HCT116 (cell line): ENCODE measurements at regions not wholly inside any gene's neighbourhood (a gene's known extent, or its start where the extent isn't known, plus 50 kb on each side); places are given as distances from the start of the nearest gene placed in this dataset.

Source experiments
- ATAC-seq: fragments of 200-7000 bp; cut with Tn5 transposase; 2 replicates; pipeline ENCODE4 v1.9.1; 2020; ENCODE audit warnings: mild to moderate bottlenecking, moderate library complexity
- BruUV-seq: library from RNA; stranded (reverse); fragments of 400-500 nt; replicated peaks from 2 replicates; lab custom pipeline; 2021; lab: Mats Ljungman, UMichigan
- CTCF ChIA-PET: fragments of 300-600 bp; sonication (Branson Sonifier 250); formaldehyde crosslinking; loops from one replicate; lab custom pipeline; 2021; ENCODE audit warnings: antibody characterized with exemption; lab: Charles Lee
- POLR2A ChIA-PET: fragments of 300-600, 350-600 bp; sonication (Branson Sonifier 250); formaldehyde crosslinking; loops from one replicate; lab custom pipeline; 2021; ENCODE audit warnings: antibody characterized with exemption; lab: Charles Lee
- RAD21 ChIA-PET, 2 experiments: fragments of 300-600 bp; sonication (Branson Sonifier 250); formaldehyde crosslinking; loops; one replicate each; lab custom pipeline; 2023; ENCODE audit warnings: low total read pairs in 2 of 2; ENCODE audit not compliant: uncharacterized antibody in 2 of 2, unreplicated experiment in 2 of 2, low non-redundant PET in 1 of 2; lab: Charles Lee
- DNase-seq: peaks from one replicate; pipeline ENCODE4 v3.0.0-alpha.2; 2010; ENCODE audit warnings: low read depth, low spot score
- H2AFZ ChIP-seq: fragments of 200-600 bp; shearing (Covaris generic), sonication (generic); 2 replicates; pipeline ENCODE4 v1.6.1; 2017; ENCODE audit warnings: low read depth, mixed run types, mixed read lengths, antibody characterized with exemption, low read length; ENCODE audit not compliant: poor library complexity, severe bottlenecking
- H3K27ac ChIP-seq: 2 replicates; pipeline ENCODE4 v1.5.1; 2012; ENCODE audit warnings: low read depth, low read length
- H3K27me3 ChIP-seq: fragments of 200-600 bp; sonication (generic); 2 replicates; pipeline ENCODE4 v1.6.1; 2016; ENCODE audit warnings: mixed run types, low read length, mixed read lengths; ENCODE audit not compliant: insufficient read depth
- H3K36me3 ChIP-seq, 2 experiments: fragments of 200-500 bp in 1 of 2; fragments of 200-600 bp in 1 of 2; sonication (Bioruptor generic) in 1 of 2; sonication (generic) in 1 of 2; 2 replicates each; pipeline versions ENCODE4 v1.5.1 to v1.6.1; 2014 to 2016; ENCODE audit warnings: low read length in 2 of 2, inconsistent platforms in 1 of 2, mixed read lengths in 1 of 2, mixed run types in 1 of 2; ENCODE audit not compliant: insufficient read depth in 2 of 2, control insufficient read depth in 1 of 2
- H3K4me1 ChIP-seq, 2 experiments: fragments of 200-600 bp in 1 of 2; sonication (generic) in 1 of 2; 2 replicates each; pipeline versions ENCODE4 v1.5.1 to v1.6.1; 2012 to 2017; ENCODE audit warnings: low read length in 2 of 2, inconsistent platforms in 1 of 2, mild to moderate bottlenecking in 1 of 2, mixed read lengths in 1 of 2, mixed run types in 1 of 2, moderate library complexity in 1 of 2; ENCODE audit not compliant: insufficient read depth in 2 of 2, control insufficient read depth in 1 of 2
- H3K4me2 ChIP-seq: fragments of 200-600 bp; sonication (generic); 2 replicates; pipeline ENCODE4 v1.6.1; 2017; ENCODE audit warnings: mixed run types, low read length, mixed read lengths
- H3K4me3 ChIP-seq, 2 experiments: fragments of 200-600 bp in 1 of 2; sonication (generic) in 1 of 2; replicated peaks in 1 of 2; 2 replicates each; pipeline ENCODE4 v1.5.1; 2011 to 2016; ENCODE audit warnings: low read length in 2 of 2, control low read depth in 1 of 2, low read depth in 1 of 2, mild to moderate bottlenecking in 1 of 2, mixed read lengths in 1 of 2, mixed run types in 1 of 2
- H3K79me2 ChIP-seq: fragments of 200-600 bp; sonication (generic); 2 replicates; pipeline ENCODE4 v1.6.1; 2017; ENCODE audit warnings: mild to moderate bottlenecking, mixed run types, low read length, moderate library complexity, mixed read lengths; ENCODE audit not compliant: insufficient read depth
- H3K9ac ChIP-seq: fragments of 200-600 bp; sonication (generic); 2 replicates; pipeline ENCODE4 v1.6.1; 2016; ENCODE audit warnings: low read length, mixed read lengths
- H3K9me2 ChIP-seq: fragments of 200-600 bp; sonication (generic), shearing (Covaris generic); 2 replicates; pipeline ENCODE4 v1.6.1; 2017; ENCODE audit warnings: mixed run types, mild to moderate bottlenecking, moderate library complexity; ENCODE audit not compliant: insufficient read depth
- H3K9me3 ChIP-seq, 2 experiments: fragments of 200-500 bp in 1 of 2; fragments of 200-600 bp in 1 of 2; sonication (Bioruptor generic) in 1 of 2; sonication (generic) in 1 of 2; 2 replicates each; pipeline ENCODE4 v1.6.1; 2014 to 2017; ENCODE audit warnings: low read length in 2 of 2, mixed read lengths in 2 of 2, inconsistent platforms in 1 of 2, low read depth in 1 of 2, mild to moderate bottlenecking in 1 of 2, mixed run types in 1 of 2, moderate library complexity in 1 of 2; ENCODE audit not compliant: control insufficient read depth in 1 of 2, insufficient read depth in 1 of 2
- H4K20me1 ChIP-seq: fragments of 200-600 bp; sonication (generic), shearing (Covaris generic); 2 replicates; pipeline ENCODE4 v1.6.1; 2017; ENCODE audit warnings: mixed run types, mild to moderate bottlenecking, moderate library complexity; ENCODE audit not compliant: insufficient read depth
- EGR1 ChIP-seq: IDR thresholded peaks from 2 replicates; pipeline ENCODE4 v1.6.1; 2012; ENCODE audit warnings: low read depth
- ELF1 ChIP-seq: IDR thresholded peaks from 2 replicates; pipeline ENCODE4 v1.6.1; 2012; ENCODE audit warnings: low read depth, borderline replicate concordance
- EZH2 ChIP-seq: fragments of 200-600 bp; sonication (generic); IDR thresholded peaks from 2 replicates; pipeline ENCODE4 v1.6.1; 2017; ENCODE audit warnings: antibody characterized with exemption, mixed run types
- EZH2phosphoT487 ChIP-seq: fragments of 200-600 bp; IDR thresholded peaks from 2 replicates; pipeline ENCODE4 v1.6.1; 2018; ENCODE audit warnings: antibody characterized with exemption, borderline replicate concordance
- FOSL1 ChIP-seq: IDR thresholded peaks from 2 replicates; pipeline ENCODE4 v1.6.1; 2012; ENCODE audit warnings: low read depth
- POLR2A ChIP-seq: IDR thresholded peaks from 2 replicates; pipeline ENCODE4 v1.7.0; 2011; ENCODE audit warnings: borderline replicate concordance; ENCODE audit not compliant: insufficient read depth, insufficient read length; ENCODE audit errors: extremely low read depth
- POLR2AphosphoS5 ChIP-seq: IDR thresholded peaks from 2 replicates; pipeline ENCODE4 v1.6.1; 2011; ENCODE audit warnings: mild to moderate bottlenecking, low read depth, low read length, moderate library complexity
- SIN3A ChIP-seq: IDR thresholded peaks from 2 replicates; pipeline ENCODE4 v1.6.1; 2012; ENCODE audit warnings: low read depth
- ZNF274 ChIP-seq: fragments of 200-500 bp; sonication (Bioruptor generic); IDR thresholded peaks from 2 replicates; pipeline ENCODE4 v1.6.1; 2014; ENCODE audit warnings: mild to moderate bottlenecking, low read depth, low read length, inconsistent platforms
- intact Hi-C: fragments of 100-400 bp; cut with micrococcal nuclease; formaldehyde crosslinking; loops from 2 replicates; pipeline ENCODE4 v1.10.0; 2022
- TF ChIP-seq, protein P1 (sequence below): IDR thresholded peaks from 2 replicates; pipeline ENCODE4 v1.6.1; 2012; ENCODE audit warnings: low read depth
- TF ChIP-seq, protein P2 (sequence below): IDR thresholded peaks from 2 replicates; pipeline ENCODE4 v1.6.1; 2012
- TF ChIP-seq, protein P3 (sequence below): IDR thresholded peaks from 2 replicates; pipeline ENCODE4 v1.6.1; 2012
- TF ChIP-seq, protein P4 (sequence below), 3 experiments: fragments of 200-600 bp in 1 of 3; sonication (generic) in 1 of 3; IDR thresholded peaks in 2 of 3; conservative IDR thresholded peaks in 1 of 3; 2 replicates each; pipeline ENCODE4 v1.5.1; 2012 to 2017; ENCODE audit warnings: low read depth in 2 of 3, low read length in 2 of 3, antibody characterized with exemption in 1 of 3, borderline replicate concordance in 1 of 3, control low read depth in 1 of 3, mild to moderate bottlenecking in 1 of 3, mixed read lengths in 1 of 3, mixed run types in 1 of 3, moderate library complexity in 1 of 3; ENCODE audit not compliant: insufficient read depth in 1 of 3
- TF ChIP-seq, protein P5 (sequence below): IDR thresholded peaks from 2 replicates; pipeline ENCODE4 v1.6.1; 2011; ENCODE audit warnings: mild to moderate bottlenecking, low read length, moderate library complexity; ENCODE audit not compliant: insufficient replicate concordance; ENCODE audit errors: extremely low read depth

DNA sequence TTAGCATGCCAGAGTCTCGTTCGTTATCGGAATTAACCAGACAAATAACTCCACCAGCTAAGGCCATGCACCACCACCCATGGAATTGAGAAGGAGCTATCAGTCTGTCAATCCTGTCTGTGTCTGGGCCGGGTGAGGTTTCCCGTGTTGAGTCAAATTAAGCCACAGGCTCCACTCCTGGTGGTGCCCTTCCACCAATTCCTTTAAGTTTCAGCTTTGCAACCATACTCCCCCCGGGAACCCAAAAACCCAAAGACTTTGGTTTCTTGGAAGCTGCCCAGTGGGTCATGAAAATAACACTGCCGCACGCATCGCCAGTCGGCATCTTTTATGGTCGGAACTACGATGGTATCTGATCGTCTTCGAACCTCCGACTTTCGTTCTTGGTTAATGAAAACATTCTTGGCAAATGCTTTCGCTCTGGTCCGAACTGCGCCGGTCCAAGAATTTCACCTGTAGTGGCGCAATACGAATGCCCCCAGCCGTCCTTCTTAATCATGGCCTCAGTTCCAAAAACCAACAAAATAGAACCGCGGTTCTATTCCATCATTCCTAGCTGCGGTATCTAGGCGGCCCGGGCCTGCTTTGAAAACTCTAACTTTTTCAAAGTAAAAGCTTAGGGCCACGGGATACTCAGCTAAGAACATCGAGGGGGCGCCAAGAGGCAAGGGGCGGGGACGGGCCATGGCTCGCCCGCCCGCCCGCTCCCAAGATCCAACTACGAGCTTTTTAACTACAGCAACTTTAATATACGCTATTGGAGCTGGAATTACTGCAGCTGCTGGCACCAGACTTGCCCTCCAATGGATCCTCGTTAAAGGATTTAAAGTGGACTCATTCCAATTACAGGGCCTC, 1958.5 kb upstream of the DEFB115 start (continued):
- TF ChIP-seq, protein P1, sequence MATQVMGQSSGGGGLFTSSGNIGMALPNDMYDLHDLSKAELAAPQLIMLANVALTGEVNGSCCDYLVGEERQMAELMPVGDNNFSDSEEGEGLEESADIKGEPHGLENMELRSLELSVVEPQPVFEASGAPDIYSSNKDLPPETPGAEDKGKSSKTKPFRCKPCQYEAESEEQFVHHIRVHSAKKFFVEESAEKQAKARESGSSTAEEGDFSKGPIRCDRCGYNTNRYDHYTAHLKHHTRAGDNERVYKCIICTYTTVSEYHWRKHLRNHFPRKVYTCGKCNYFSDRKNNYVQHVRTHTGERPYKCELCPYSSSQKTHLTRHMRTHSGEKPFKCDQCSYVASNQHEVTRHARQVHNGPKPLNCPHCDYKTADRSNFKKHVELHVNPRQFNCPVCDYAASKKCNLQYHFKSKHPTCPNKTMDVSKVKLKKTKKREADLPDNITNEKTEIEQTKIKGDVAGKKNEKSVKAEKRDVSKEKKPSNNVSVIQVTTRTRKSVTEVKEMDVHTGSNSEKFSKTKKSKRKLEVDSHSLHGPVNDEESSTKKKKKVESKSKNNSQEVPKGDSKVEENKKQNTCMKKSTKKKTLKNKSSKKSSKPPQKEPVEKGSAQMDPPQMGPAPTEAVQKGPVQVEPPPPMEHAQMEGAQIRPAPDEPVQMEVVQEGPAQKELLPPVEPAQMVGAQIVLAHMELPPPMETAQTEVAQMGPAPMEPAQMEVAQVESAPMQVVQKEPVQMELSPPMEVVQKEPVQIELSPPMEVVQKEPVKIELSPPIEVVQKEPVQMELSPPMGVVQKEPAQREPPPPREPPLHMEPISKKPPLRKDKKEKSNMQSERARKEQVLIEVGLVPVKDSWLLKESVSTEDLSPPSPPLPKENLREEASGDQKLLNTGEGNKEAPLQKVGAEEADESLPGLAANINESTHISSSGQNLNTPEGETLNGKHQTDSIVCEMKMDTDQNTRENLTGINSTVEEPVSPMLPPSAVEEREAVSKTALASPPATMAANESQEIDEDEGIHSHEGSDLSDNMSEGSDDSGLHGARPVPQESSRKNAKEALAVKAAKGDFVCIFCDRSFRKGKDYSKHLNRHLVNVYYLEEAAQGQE = no peak
- TF ChIP-seq POLR2A (no peak), EZH2phosphoT487 (no peak)
- TF ChIP-seq, all 23 proteins: peak for 0

DNA sequence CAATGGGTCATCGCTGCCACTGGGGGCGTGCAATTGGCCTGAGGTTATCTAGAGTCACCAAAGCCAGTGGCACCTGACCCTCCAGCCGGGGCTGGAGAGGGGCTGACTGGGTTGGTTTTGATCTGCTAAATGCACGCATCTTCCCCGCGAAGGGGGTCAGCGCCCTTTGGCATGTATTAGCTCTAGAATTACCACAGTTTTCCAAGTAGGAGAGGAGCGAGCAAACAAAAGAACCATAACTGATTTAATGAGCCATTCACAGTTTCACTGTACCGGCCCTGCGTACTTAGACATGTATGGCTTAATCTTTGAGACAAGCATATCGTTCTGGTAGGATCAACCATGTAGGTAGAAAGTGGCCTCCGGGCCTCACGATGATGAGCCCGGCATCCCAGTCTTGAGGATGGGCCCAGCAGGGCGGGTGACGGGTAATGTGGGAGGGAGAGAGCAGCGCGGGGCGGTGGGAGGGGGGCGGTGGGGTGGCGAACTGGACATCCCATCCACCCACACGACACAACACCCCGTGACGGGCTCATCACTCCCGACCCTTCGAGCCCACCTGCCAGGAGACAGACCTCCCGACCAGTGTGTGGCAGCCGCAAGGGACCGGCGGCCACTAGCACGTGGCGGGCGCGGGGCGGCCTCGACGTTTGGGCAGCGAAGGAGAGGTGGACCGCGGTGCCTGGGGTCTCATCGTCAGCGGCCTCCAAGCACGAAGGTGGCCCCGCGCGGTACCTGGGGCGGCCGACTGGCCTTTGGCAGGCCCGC, 1957.5 kb upstream of the DEFB115 start:
- ChIA-PET POLR2A (no interaction called here), RAD21 (no interaction called here), CTCF (no interaction called here)
- no peak overlapping the region for H2AFZ ChIP-seq
- no peak overlapping the region for H3K4me3 ChIP-seq
- no peak for ATAC-seq
- no peaks in the 10 kb centered on the region for H3K36me3 ChIP-seq
- BruUV-seq = no TSS peak
- no peaks in the 10 kb centered on the region for H4K20me1 ChIP-seq
- no peaks in the 10 kb centered on the region for H3K27me3 ChIP-seq
- H3K9me3 ChIP-seq = no peaks in the 10 kb centered on the region; a peak in 2 of 4 replicates
- H3K4me2 ChIP-seq = no peak overlapping the region
- intact Hi-C loops = no loop called here
- H3K9ac ChIP-seq = no peak overlapping the region
- no peak overlapping the region for H3K27ac ChIP-seq
- no peaks in the 10 kb centered on the region for H3K9me2 ChIP-seq
- H3K79me2 ChIP-seq = no peaks in the 10 kb centered on the region
- no peaks in the 10 kb centered on the region for H3K4me1 ChIP-seq
- DNase-seq = no peak
- TF ChIP-seq ELF1 (no peak), POLR2AphosphoS5 (no peak), POLR2A (no peak), EGR1 (no peak), FOSL1 (no peak), SIN3A (no peak), ZNF274 (no peak), EZH2phosphoT487 (no peak), EZH2 (no peak)
- TF ChIP-seq, protein P2, sequence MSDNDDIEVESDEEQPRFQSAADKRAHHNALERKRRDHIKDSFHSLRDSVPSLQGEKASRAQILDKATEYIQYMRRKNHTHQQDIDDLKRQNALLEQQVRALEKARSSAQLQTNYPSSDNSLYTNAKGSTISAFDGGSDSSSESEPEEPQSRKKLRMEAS = no peak
- TF ChIP-seq, protein P3, sequence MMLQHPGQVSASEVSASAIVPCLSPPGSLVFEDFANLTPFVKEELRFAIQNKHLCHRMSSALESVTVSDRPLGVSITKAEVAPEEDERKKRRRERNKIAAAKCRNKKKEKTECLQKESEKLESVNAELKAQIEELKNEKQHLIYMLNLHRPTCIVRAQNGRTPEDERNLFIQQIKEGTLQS = no peak
- TF ChIP-seq, protein P4, sequence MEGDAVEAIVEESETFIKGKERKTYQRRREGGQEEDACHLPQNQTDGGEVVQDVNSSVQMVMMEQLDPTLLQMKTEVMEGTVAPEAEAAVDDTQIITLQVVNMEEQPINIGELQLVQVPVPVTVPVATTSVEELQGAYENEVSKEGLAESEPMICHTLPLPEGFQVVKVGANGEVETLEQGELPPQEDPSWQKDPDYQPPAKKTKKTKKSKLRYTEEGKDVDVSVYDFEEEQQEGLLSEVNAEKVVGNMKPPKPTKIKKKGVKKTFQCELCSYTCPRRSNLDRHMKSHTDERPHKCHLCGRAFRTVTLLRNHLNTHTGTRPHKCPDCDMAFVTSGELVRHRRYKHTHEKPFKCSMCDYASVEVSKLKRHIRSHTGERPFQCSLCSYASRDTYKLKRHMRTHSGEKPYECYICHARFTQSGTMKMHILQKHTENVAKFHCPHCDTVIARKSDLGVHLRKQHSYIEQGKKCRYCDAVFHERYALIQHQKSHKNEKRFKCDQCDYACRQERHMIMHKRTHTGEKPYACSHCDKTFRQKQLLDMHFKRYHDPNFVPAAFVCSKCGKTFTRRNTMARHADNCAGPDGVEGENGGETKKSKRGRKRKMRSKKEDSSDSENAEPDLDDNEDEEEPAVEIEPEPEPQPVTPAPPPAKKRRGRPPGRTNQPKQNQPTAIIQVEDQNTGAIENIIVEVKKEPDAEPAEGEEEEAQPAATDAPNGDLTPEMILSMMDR (IDR thresholded peaks at IDR 0.05 in 2 of 3, conservative IDR thresholded peaks at IDR 0.05 in 1 of 3; ENCODE audit: borderline replicate concordance in 1 of 3, insufficient read depth in 1 of 3, low read depth in 2 of 3, low read length in 2 of 3) = no peak
- TF ChIP-seq, protein P5, sequence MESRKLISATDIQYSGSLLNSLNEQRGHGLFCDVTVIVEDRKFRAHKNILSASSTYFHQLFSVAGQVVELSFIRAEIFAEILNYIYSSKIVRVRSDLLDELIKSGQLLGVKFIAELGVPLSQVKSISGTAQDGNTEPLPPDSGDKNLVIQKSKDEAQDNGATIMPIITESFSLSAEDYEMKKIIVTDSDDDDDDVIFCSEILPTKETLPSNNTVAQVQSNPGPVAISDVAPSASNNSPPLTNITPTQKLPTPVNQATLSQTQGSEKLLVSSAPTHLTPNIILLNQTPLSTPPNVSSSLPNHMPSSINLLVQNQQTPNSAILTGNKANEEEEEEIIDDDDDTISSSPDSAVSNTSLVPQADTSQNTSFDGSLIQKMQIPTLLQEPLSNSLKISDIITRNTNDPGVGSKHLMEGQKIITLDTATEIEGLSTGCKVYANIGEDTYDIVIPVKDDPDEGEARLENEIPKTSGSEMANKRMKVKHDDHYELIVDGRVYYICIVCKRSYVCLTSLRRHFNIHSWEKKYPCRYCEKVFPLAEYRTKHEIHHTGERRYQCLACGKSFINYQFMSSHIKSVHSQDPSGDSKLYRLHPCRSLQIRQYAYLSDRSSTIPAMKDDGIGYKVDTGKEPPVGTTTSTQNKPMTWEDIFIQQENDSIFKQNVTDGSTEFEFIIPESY = no peak
